ENCODE measurements at regions not wholly inside any gene's neighbourhood (a gene's known extent, or its start where the extent isn't known, plus 50 kb on each side); places are given as distances from the start of the nearest gene placed in this dataset.

GRCh38 chr5:56350011-56350596 is 117.0 kb upstream of the ANKRD55 start:
- intact Hi-C loops (cut with DNase I, micrococcal nuclease), result no loop called here

GRCh38 chr5:56349461-56349860 is 116.3 kb upstream of the ANKRD55 start:
- POLR2A ChIA-PET, result no interaction called here
- DNase-seq (no peak), ATAC-seq (ENCODE audit: poor library complexity) (no peak)
- no peak overlapping the region for H3K27ac ChIP-seq (ENCODE audit: low read depth in 1 of 2, low read length in 2 of 2)
- H3K27me3 Mint-ChIP-seq, result no peaks in the 10 kb centered on the region
- H3K9me3 ChIP-seq (ENCODE audit: control insufficient read depth in 1 of 2, insufficient read depth in 1 of 2, low read length in 2 of 2), result peaks cover 0 to 4% of the 10 kb centered on the region in 2 experiments
- no peaks in the 10 kb centered on the region for H3K36me3 Mint-ChIP-seq (ENCODE audit: low read depth)
- peaks cover 3% of the 10 kb centered on the region for H3K9me3 Mint-ChIP-seq
- no peaks in the 10 kb centered on the region for H3K4me1 Mint-ChIP-seq (ENCODE audit: low read depth)
- no peak overlapping the region for H3K27ac Mint-ChIP-seq
- no peak overlapping the region for H3K4me3 ChIP-seq (ENCODE audit: low read length)
- H3K4me3 Mint-ChIP-seq, result no peak overlapping the region
- no peaks in the 10 kb centered on the region for H3K4me1 ChIP-seq (ENCODE audit: insufficient read depth, low read length)
- H3K27me3 ChIP-seq (ENCODE audit: control insufficient read depth in 1 of 2, insufficient read depth in 2 of 2, low read length in 2 of 2), result no peaks in the 10 kb centered on the region
- no peak for TF ChIP-seq CTCF (IDR thresholded peaks at IDR 0.05)
- no peaks in the 10 kb centered on the region for H3K36me3 ChIP-seq (ENCODE audit: insufficient read depth, low read length)
- intact Hi-C loops (cut with DNase I, micrococcal nuclease), result no loop called here
- CTCF ChIA-PET, result interaction anchor here (0.5 kb wide), 1 partner anchor 120 kb away, joined by 4 read pairs; no protein-coding TSS in a partner anchor

More at GRCh38 chr5:56350011-56350596, 117.0 kb upstream of the ANKRD55 start:
- no peaks in the 10 kb centered on the region for H3K36me3 ChIP-seq (ENCODE audit: insufficient read depth, low read length)
- no peak overlapping the region for H3K4me3 ChIP-seq (ENCODE audit: low read length)
- H3K4me1 ChIP-seq (ENCODE audit: insufficient read depth, low read length), result no peaks in the 10 kb centered on the region
- no peaks in the 10 kb centered on the region for H3K27me3 Mint-ChIP-seq
- no peaks in the 10 kb centered on the region for H3K4me1 Mint-ChIP-seq (ENCODE audit: low read depth)
- H3K36me3 Mint-ChIP-seq (ENCODE audit: low read depth), result no peaks in the 10 kb centered on the region
- DNase-seq, result peak in 2 of 14 experiments; percentile 7 to 12
- H3K9me3 Mint-ChIP-seq, result peaks cover 3% of the 10 kb centered on the region
- no peak overlapping the region for H3K27ac Mint-ChIP-seq
- ChIA-PET CTCF (no interaction called here), POLR2A (no interaction called here)
- no peak overlapping the region for H3K27ac ChIP-seq (ENCODE audit: low read depth in 1 of 2, low read length in 2 of 2)
- no peak for ATAC-seq (ENCODE audit: poor library complexity)
- no peak overlapping the region for H3K4me3 Mint-ChIP-seq
- no peaks in the 10 kb centered on the region for H3K27me3 ChIP-seq (ENCODE audit: control insufficient read depth in 1 of 2, insufficient read depth in 2 of 2, low read length in 2 of 2)
- peaks cover 0 to 4% of the 10 kb centered on the region in 2 experiments for H3K9me3 ChIP-seq (ENCODE audit: control insufficient read depth in 1 of 2, insufficient read depth in 1 of 2, low read length in 2 of 2)
- TF ChIP-seq CTCF (IDR thresholded peaks at IDR 0.05), result no peak

- H3K4me3 Mint-ChIP-seq, result no peak overlapping the region
Observed at GRCh38 chr5:56346741-56347535, 113.8 kb upstream of the ANKRD55 start.

More at GRCh38 chr5:56346741-56347535, 113.8 kb upstream of the ANKRD55 start:
- Mint-ChIP-seq H3K27ac (no peak overlapping the region), H3K36me3 (ENCODE audit: low read depth) (no peaks in the 10 kb centered on the region), H3K27me3 (no peaks in the 10 kb centered on the region), H3K9me3 (peaks cover 3% of the 10 kb centered on the region), H3K4me1 (ENCODE audit: low read depth) (no peaks in the 10 kb centered on the region)
- Histone ChIP-seq H3K27ac (ENCODE audit: low read depth in 1 of 2, low read length in 2 of 2) (no peak overlapping the region), H3K4me3 (ENCODE audit: low read length) (no peak overlapping the region), H3K27me3 (ENCODE audit: control insufficient read depth in 1 of 2, insufficient read depth in 2 of 2, low read length in 2 of 2) (no peaks in the 10 kb centered on the region), H3K36me3 (ENCODE audit: insufficient read depth, low read length) (no peaks in the 10 kb centered on the region), H3K9me3 (ENCODE audit: control insufficient read depth in 1 of 2, insufficient read depth in 1 of 2, low read length in 2 of 2) (peaks cover 0 to 4% of the 10 kb centered on the region in 2 experiments), H3K4me1 (ENCODE audit: insufficient read depth, low read length) (no peaks in the 10 kb centered on the region)
- POLR2A ChIA-PET, result no interaction called here
- intact Hi-C loops (cut with DNase I, micrococcal nuclease), result no loop called here
- CTCF ChIA-PET, result no interaction called here
- TF ChIP-seq CTCF (IDR thresholded peaks at IDR 0.05), result no peak
- ATAC-seq (ENCODE audit: poor library complexity) (no peak), DNase-seq (no peak)

Measured in CD4-positive, alpha-beta T cell (primary cell).